Panc1 (cell line): ENCODE measurements at regions not wholly inside any gene's neighbourhood (a gene's known extent, or its start where the extent isn't known, plus 50 kb on each side); places are given as distances from the start of the nearest gene placed in this dataset.
A peak's percentile ranks its signal among the peaks of the same experiment; 100 is the strongest.

ENCODE experiments used
- ATAC-seq: fragments of 200-7000 bp; cut with Tn5 transposase; 2 replicates; pipeline ENCODE4 v1.9.1; 2020; ENCODE audit warnings: mild to moderate bottlenecking, moderate library complexity
- BruUV-seq: library from RNA; stranded (reverse); fragments of 400-500 nt; replicated peaks from 2 replicates; lab custom pipeline; 2021; lab: Mats Ljungman, UMichigan
- CTCF ChIA-PET: fragments of 300-600 bp; sonication (Branson Sonifier 250); formaldehyde crosslinking; loops from one replicate; lab custom pipeline; 2022; ENCODE audit warnings: antibody characterized with exemption; lab: Charles Lee
- POLR2A ChIA-PET: fragments of 300-600 bp; sonication (Branson Sonifier 250); formaldehyde crosslinking; loops from one replicate; lab custom pipeline; 2022; ENCODE audit warnings: antibody characterized with exemption; lab: Charles Lee
- DNase-seq: peaks from one replicate; pipeline ENCODE4 v3.0.0-alpha.2; 2010; ENCODE audit warnings: low read depth, low spot score
- H3K27ac ChIP-seq: 2 replicates; pipeline ENCODE4 v1.5.1; 2011; ENCODE audit warnings: mild to moderate bottlenecking, low read length, inconsistent platforms
- H3K27me3 ChIP-seq: fragments of 200-500 bp; sonication (Bioruptor generic); 2 replicates; pipeline ENCODE4 v1.6.0; 2014; ENCODE audit warnings: low read length, inconsistent platforms; ENCODE audit not compliant: control insufficient read depth, insufficient read depth
- H3K36me3 ChIP-seq: fragments of 200-500 bp; sonication (Bioruptor generic); 2 replicates; pipeline ENCODE4 v1.5.1; 2014; ENCODE audit warnings: inconsistent platforms, mild to moderate bottlenecking, low read length, moderate library complexity; ENCODE audit not compliant: control insufficient read depth, insufficient read depth
- H3K4me1 ChIP-seq: 2 replicates; pipeline ENCODE4 v1.5.1; 2011; ENCODE audit warnings: inconsistent platforms, mild to moderate bottlenecking, low read length, moderate library complexity; ENCODE audit not compliant: control insufficient read depth, insufficient read depth
- H3K4me3 ChIP-seq, 2 experiments: 2 replicates each; pipeline ENCODE4 v1.5.1; 2011 to 2012; ENCODE audit warnings: low read depth in 2 of 2, low read length in 2 of 2, mild to moderate bottlenecking in 2 of 2, inconsistent platforms in 1 of 2, moderate library complexity in 1 of 2
- H3K9me3 ChIP-seq: fragments of 200-500 bp; sonication (Bioruptor generic); 2 replicates; pipeline ENCODE4 v1.5.1; 2014; ENCODE audit warnings: low read depth, mild to moderate bottlenecking, inconsistent platforms, low read length, moderate library complexity; ENCODE audit not compliant: control insufficient read depth, insufficient read depth
- POLR2AphosphoS5 ChIP-seq: IDR thresholded peaks from 2 replicates; pipeline ENCODE4 v1.6.1; 2012; ENCODE audit warnings: mild to moderate bottlenecking, low read depth, low read length, moderate library complexity
- SIN3A ChIP-seq: IDR thresholded peaks from 2 replicates; pipeline ENCODE4 v1.6.1; 2012; ENCODE audit warnings: low read depth, mild to moderate bottlenecking, low read length, moderate library complexity, borderline replicate concordance; ENCODE audit not compliant: insufficient read depth
- TCF7L2 ChIP-seq: IDR thresholded peaks from 2 replicates; pipeline ENCODE4 v1.6.1; 2011; ENCODE audit warnings: mild to moderate bottlenecking, low read depth, low read length, inconsistent platforms
- in situ Hi-C: cut with HindIII; loops from 2 replicates; pipeline ENCODE4 v1.10.0; 2016; ENCODE audit warnings: low sequenced_read_pairs, low pct_unique_long_range_greater_than_20kb
- intact Hi-C: fragments of 100-400 bp; cut with micrococcal nuclease; formaldehyde crosslinking; loops from one replicate; pipeline ENCODE4 v1.10.0; 2022; ENCODE audit not compliant: unreplicated experiment
- TF ChIP-seq, protein P1 (sequence below), 2 experiments: IDR thresholded peaks; 2 replicates each; pipeline ENCODE4 v1.6.1; 2011 to 2012; ENCODE audit warnings: low read depth in 2 of 2, control low read depth in 1 of 2, low read length in 1 of 2, mild to moderate bottlenecking in 1 of 2, moderate library complexity in 1 of 2; ENCODE audit not compliant: insufficient read depth in 1 of 2
- TF ChIP-seq, protein P2 (sequence below): fragments of 450-650 bp; IDR thresholded peaks from 2 replicates; pipeline ENCODE4 v1.5.1; 2017; ENCODE audit warnings: mild to moderate bottlenecking

DNA sequence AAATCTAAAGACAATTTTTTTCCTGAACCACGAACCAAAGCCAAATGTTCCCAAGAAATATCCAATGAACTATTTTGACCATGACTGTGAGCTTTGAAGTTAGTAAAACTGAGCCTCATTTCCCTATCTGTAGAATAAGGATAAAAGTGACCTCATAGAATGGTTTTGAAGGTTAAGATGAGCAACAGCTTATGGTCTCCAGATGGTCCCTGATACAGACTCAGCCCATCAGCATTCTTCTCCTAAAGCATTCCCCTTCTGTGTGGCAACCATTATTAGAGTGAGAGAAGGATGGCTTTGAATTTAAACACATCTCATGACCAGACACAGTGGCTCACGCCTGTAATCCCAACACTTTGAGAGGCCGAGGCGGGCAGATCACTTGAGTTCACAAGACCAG is 70.1 kb downstream of the COPRS start:
- H3K4me1 ChIP-seq = no peaks in the 10 kb centered on the region
- no peak for DNase-seq
- no peak overlapping the region for H3K4me3 ChIP-seq
- H3K9me3 ChIP-seq = no peaks in the 10 kb centered on the region
- no peaks in the 10 kb centered on the region for H3K27me3 ChIP-seq
- no TSS peak for BruUV-seq
- CTCF ChIA-PET = interaction anchor here (0.5 kb wide), 1 partner anchor 9 kb away, joined by 5 read pairs; no protein-coding TSS in a partner anchor
- no peak overlapping the region for H3K27ac ChIP-seq
- no peaks in the 10 kb centered on the region for H3K36me3 ChIP-seq
- in situ Hi-C loops = no loop called here
- TF ChIP-seq SIN3A = no peak
- no peak for TF ChIP-seq TCF7L2
- ATAC-seq = no peak
- POLR2A ChIA-PET = no interaction called here
- intact Hi-C loops = no loop called here

DNA sequence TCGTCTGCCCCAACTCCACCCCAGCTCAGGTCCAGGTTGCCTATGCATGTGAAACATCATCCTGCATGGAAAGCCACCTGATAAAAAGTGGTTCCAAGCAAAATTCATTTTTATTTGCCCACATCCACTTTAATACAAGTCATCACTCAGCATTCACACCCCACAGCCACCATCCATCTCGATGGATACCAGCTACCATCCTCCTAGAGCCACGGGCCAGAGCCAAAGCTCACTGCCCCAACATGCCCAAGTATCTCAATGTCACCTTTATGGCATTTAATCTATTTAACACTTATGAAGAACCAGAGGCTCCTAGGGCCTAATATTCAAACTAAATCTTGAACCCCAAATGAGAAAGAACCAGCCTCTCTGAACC is 70.5 kb downstream of the COPRS start:
- no TSS peak for BruUV-seq
- in situ Hi-C loops (no loop called here), intact Hi-C loops (no loop called here)
- no peak for ATAC-seq
- ChIA-PET POLR2A (no interaction called here), CTCF (interaction anchor here (0.5 kb wide), 1 partner anchor 9 kb away, joined by 5 read pairs; no protein-coding TSS in a partner anchor)
- H3K4me1 ChIP-seq = no peaks in the 10 kb centered on the region
- H3K27me3 ChIP-seq = no peaks in the 10 kb centered on the region
- TF ChIP-seq POLR2AphosphoS5 = no peak
- no peak for TF ChIP-seq TCF7L2
- TF ChIP-seq, protein P1, sequence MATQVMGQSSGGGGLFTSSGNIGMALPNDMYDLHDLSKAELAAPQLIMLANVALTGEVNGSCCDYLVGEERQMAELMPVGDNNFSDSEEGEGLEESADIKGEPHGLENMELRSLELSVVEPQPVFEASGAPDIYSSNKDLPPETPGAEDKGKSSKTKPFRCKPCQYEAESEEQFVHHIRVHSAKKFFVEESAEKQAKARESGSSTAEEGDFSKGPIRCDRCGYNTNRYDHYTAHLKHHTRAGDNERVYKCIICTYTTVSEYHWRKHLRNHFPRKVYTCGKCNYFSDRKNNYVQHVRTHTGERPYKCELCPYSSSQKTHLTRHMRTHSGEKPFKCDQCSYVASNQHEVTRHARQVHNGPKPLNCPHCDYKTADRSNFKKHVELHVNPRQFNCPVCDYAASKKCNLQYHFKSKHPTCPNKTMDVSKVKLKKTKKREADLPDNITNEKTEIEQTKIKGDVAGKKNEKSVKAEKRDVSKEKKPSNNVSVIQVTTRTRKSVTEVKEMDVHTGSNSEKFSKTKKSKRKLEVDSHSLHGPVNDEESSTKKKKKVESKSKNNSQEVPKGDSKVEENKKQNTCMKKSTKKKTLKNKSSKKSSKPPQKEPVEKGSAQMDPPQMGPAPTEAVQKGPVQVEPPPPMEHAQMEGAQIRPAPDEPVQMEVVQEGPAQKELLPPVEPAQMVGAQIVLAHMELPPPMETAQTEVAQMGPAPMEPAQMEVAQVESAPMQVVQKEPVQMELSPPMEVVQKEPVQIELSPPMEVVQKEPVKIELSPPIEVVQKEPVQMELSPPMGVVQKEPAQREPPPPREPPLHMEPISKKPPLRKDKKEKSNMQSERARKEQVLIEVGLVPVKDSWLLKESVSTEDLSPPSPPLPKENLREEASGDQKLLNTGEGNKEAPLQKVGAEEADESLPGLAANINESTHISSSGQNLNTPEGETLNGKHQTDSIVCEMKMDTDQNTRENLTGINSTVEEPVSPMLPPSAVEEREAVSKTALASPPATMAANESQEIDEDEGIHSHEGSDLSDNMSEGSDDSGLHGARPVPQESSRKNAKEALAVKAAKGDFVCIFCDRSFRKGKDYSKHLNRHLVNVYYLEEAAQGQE (IDR thresholded peaks at IDR 0.05; ENCODE audit: insufficient read depth in 1 of 2, low read depth in 2 of 2, low read length in 1 of 2) = no peak
- no peak for TF ChIP-seq SIN3A
- TF ChIP-seq, protein P2, sequence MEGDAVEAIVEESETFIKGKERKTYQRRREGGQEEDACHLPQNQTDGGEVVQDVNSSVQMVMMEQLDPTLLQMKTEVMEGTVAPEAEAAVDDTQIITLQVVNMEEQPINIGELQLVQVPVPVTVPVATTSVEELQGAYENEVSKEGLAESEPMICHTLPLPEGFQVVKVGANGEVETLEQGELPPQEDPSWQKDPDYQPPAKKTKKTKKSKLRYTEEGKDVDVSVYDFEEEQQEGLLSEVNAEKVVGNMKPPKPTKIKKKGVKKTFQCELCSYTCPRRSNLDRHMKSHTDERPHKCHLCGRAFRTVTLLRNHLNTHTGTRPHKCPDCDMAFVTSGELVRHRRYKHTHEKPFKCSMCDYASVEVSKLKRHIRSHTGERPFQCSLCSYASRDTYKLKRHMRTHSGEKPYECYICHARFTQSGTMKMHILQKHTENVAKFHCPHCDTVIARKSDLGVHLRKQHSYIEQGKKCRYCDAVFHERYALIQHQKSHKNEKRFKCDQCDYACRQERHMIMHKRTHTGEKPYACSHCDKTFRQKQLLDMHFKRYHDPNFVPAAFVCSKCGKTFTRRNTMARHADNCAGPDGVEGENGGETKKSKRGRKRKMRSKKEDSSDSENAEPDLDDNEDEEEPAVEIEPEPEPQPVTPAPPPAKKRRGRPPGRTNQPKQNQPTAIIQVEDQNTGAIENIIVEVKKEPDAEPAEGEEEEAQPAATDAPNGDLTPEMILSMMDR = no peak
- no peak overlapping the region for H3K4me3 ChIP-seq
- H3K27ac ChIP-seq = no peak overlapping the region
- H3K36me3 ChIP-seq = no peaks in the 10 kb centered on the region
- no peaks in the 10 kb centered on the region for H3K9me3 ChIP-seq
- no peak for DNase-seq

DNA sequence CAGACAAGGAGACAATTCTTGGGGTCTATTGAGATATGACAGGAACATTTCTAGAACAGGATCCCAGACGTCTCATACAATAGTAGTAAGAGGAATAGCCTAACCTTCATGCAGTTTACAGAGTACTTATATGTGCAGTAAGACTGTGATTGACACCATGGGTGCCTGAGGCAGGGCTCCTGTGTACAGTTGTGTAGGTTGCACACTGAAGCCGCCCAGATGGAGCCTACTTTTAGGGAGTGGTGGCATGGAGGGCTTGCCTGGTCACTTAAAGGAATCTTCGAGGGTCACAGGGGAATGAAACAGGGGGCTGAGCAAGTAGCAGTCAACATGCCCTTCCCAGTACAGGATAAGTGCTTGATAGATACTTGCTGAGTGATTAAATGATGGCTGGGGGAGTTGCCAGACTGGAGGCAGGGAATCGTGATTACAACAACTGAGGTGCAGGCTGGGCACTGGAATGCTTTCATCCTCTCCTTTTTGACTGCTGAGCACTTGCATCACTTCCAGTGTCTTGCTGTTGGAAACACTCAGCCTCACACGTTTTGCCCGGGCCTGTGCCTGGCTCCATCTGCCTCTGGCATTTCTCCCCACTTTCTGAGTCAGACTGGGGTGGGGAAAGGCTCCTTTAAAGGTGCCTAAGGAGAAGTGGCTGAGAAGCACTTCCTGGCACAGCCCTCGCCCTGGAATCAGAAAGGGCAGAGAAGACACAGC is 71.0 kb downstream of the COPRS start:
- no peak overlapping the region for H3K27ac ChIP-seq
- no peak overlapping the region for H3K4me3 ChIP-seq
- ChIA-PET POLR2A (no interaction called here), CTCF (no interaction called here)
- H3K9me3 ChIP-seq = no peaks in the 10 kb centered on the region
- no peaks in the 10 kb centered on the region for H3K4me1 ChIP-seq
- H3K36me3 ChIP-seq = no peaks in the 10 kb centered on the region
- ATAC-seq (peak; percentile 63), DNase-seq (no peak)
- TF ChIP-seq POLR2AphosphoS5 (no peak), SIN3A (no peak), TCF7L2 (no peak)
- TF ChIP-seq, protein P2 = no peak
- TF ChIP-seq, protein P1 (IDR thresholded peaks at IDR 0.05; ENCODE audit: insufficient read depth in 1 of 2, low read depth in 2 of 2, low read length in 1 of 2) = no peak
- intact Hi-C loops (no loop called here), in situ Hi-C loops (no loop called here)
- H3K27me3 ChIP-seq = no peaks in the 10 kb centered on the region
- BruUV-seq = no TSS peak
